GM12872 (cell line): ENCODE measurements at regions not wholly inside any gene's neighbourhood (a gene's known extent, or its start where the extent isn't known, plus 50 kb on each side); places are given as distances from the start of the nearest gene placed in this dataset.

Experiments
- CTCF ChIP-seq: IDR thresholded peaks from 3 replicates; pipeline ENCODE4 v1.5.1; 2011; ENCODE audit warnings: low read depth, mild to moderate bottlenecking, low read length, moderate library complexity; ENCODE audit not compliant: insufficient read depth

GRCh38 chr18:70634576-70635147 is 345.8 kb downstream of the SOCS6 start:
- no peak for TF ChIP-seq CTCF

GRCh38 chr18:70627182-70627802 is 338.4 kb downstream of the SOCS6 start:
- TF ChIP-seq CTCF: no peak

DNA sequence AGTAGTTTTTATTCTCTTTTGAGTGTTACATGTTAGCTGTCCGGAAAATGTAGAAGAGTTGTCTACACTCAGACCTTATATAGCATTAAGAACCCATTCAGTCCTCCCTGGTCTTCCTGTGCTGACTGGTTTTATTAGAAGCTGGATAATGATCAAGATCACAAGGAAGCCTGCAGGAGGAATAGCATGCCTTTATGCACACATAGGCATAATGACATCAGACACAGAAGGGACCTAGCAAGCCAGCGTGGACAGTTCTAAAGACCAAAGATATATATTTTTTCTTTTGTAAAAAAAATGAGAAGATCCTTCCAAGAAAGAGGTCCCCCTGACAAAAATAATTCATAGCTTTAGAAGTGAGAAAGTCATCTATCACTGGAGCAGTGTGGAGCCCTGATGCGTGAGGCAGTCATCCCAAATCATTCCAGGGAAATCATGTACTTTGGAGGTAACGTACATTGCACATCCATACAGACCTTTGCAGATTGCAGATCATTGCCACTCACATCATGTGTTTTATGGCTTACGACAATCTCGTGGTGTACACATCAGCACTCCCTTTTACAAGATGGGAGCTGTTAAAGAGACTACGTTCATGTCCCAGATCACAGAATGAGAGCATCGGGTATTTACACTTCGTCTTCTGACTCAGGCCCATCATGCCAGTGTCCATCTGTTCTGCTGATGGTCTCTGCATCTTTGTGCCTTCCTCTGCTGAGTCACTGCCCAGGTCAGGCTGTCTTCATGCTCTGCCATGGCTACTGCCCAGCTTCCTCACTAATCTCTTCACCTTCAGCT is 334.0 kb downstream of the SOCS6 start:
- TF ChIP-seq CTCF: no peak

GRCh38 chr18:70621710-70622109 is 332.9 kb downstream of the SOCS6 start:
- no peak for TF ChIP-seq CTCF

GRCh38 chr18:70620837-70621612 is 332.2 kb downstream of the SOCS6 start:
- TF ChIP-seq CTCF: no peak

DNA sequence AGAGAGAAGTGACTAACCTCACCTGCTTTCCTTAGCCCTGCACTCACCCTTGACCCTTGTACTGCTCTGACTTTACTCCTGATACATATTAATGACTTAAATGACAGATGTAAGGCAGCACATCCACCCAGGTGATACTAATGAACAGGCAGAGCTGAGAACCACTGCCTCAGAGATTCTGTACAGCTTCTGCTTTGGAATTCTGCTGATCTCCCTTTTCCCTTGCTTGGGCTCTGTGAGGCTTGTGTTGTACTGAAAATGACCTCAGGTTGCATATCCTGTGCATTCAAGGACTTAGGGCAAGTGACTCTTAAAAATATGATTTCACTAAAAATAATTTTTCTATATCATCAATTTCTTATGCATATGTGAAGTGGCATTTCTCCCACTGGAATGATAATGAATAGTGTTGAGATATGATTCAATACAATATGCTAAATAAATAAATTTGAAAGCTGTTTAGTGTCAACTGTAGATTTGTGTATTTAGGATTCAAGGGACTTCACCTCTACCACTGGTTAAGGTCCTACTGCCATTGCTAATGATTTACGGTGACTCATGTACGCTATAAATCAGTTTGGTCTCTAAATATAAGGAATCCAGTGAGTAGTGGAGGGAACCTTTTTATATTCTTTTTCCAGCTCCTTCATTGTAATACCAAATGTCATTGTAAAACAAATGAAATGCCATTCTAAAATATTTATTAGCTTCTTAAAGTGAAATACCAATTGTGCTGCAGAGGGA is 328.3 kb downstream of the SOCS6 start:
- TF ChIP-seq CTCF: no peak
